Right lobe of liver (tissue), 4 donors: ENCODE measurements at regions not wholly inside any gene's neighbourhood (a gene's known extent, or its start where the extent isn't known, plus 50 kb on each side); places are given as distances from the start of the nearest gene placed in this dataset.

ENCODE experiments used
- POLR2A ChIP-seq: fragments of 450-650 bp; IDR thresholded peaks from one replicate; pipeline ENCODE4 v1.6.1; 2017; ENCODE audit warnings: antibody characterized with exemption, mild to moderate bottlenecking
- TF ChIP-seq, protein P1 (sequence below), 4 donors: fragments of 200-600 bp in 3 of 4; fragments of 450-650 bp in 1 of 4; IDR thresholded peaks; one replicate each; pipeline versions ENCODE4 v1.5.1 to v1.8.0; 2016 to 2022; ENCODE audit warnings: antibody characterized with exemption in 4 of 4, mild to moderate bottlenecking in 2 of 4
- donor health status: DM: no; HTN: no; CAD: no.
- donor health status: DM: no; HTN: no; CAD: no.
- donor health status: DM: no; HTN: yes; CAD: no.

DNA sequence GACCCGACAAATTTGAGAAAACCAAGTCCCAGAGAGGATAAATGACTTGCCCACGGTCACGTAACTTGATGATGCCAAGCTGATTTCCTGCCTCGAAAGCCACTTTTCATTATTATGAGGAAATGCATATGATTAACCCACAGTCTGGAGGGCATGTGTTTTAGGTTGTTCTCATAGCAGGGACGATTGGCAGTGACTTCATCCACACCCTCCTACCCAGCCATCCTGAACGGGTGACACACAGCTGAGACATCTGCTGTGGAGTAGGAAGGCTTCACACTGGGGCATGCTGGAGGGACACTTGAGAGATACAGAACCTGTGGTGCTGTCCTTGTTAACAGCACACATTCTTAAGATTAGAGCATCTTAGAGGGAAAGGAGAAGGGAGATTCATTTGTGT, 65.4 kb upstream of the WDFY2 start:
- TF ChIP-seq, protein P1, sequence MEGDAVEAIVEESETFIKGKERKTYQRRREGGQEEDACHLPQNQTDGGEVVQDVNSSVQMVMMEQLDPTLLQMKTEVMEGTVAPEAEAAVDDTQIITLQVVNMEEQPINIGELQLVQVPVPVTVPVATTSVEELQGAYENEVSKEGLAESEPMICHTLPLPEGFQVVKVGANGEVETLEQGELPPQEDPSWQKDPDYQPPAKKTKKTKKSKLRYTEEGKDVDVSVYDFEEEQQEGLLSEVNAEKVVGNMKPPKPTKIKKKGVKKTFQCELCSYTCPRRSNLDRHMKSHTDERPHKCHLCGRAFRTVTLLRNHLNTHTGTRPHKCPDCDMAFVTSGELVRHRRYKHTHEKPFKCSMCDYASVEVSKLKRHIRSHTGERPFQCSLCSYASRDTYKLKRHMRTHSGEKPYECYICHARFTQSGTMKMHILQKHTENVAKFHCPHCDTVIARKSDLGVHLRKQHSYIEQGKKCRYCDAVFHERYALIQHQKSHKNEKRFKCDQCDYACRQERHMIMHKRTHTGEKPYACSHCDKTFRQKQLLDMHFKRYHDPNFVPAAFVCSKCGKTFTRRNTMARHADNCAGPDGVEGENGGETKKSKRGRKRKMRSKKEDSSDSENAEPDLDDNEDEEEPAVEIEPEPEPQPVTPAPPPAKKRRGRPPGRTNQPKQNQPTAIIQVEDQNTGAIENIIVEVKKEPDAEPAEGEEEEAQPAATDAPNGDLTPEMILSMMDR (IDR thresholded peaks at IDR 0.05), result no peak
- TF ChIP-seq POLR2A, result no peak
